Kidney tubule cell (primary cell): ENCODE measurements at regions not wholly inside any gene's neighbourhood (a gene's known extent, or its start where the extent isn't known, plus 50 kb on each side); places are given as distances from the start of the nearest gene placed in this dataset.

Source experiments
- DNase-seq: peaks from one replicate; pipeline ENCODE4 v3.0.0-alpha.2; 2018; ENCODE audit warnings: low spot score

DNA sequence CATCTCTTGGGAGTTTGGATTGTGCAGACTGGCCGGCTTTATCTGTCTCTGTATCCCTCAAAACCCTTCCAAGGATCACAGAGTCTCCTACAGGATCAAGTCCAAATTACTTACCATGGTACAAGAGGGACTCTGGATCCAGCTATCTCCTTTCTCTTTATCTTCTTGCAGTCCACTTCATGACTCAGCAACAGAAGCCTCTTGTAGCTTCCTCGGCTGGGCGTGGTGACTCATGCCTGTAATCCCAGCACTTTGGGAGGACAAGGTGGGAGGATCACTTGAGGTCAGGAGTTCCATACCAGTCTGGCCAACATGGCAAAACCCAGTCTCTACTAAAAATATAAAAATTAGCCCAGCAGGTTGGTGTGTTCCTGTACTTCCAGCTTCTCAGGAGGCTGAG is 189.7 kb downstream of the BCAT1 start:
- peak; percentile 33 for DNase-seq

- no peak for DNase-seq
These were observed 192.3 kb downstream of the BCAT1 start for GRCh38 chr12:24756479-24757024.

DNA sequence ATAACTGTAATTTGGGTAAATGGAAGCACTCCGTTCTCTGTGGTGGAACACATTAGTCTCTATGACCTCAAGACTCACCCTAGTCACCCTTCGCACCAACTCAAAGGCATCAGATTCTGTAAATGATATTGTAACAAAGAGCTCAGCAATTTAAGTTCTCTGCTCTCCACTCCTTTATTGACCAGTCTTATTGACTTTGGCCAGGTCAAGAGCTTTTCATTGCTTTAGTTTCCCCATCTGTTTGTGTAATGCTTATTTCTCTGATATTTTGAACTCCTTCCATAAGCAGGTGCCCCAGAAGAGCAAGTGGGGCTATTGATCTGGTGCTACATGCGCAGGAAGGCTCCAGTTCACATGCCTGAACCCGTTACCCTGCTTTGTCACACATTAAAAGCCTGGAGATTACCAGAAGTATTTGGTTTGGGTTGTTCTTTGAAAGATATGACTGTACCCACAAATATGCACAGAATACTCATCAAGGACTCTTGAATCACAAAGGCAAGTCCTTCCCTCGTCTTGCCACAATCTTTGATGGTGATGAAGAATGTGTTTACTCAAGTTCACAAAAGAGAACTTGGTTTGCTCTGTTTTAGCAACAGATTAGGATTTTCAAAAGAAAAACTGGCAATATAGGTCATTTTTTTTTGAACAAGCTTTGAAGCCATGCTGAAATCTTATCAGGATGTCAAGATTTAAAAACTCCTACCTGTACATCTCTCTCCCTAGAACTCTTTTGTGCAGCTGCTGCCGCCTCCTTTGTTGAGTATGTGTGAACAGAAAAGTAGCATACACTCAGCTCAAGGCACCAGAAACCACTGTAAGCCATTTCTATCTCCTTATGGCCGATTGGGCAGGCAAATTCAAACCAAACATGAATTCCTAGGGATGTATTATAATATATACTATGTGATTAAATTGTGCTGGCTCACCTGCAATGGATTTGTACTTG is 193.9 kb downstream of the BCAT1 start:
- peak; percentile 90 for DNase-seq

DNA sequence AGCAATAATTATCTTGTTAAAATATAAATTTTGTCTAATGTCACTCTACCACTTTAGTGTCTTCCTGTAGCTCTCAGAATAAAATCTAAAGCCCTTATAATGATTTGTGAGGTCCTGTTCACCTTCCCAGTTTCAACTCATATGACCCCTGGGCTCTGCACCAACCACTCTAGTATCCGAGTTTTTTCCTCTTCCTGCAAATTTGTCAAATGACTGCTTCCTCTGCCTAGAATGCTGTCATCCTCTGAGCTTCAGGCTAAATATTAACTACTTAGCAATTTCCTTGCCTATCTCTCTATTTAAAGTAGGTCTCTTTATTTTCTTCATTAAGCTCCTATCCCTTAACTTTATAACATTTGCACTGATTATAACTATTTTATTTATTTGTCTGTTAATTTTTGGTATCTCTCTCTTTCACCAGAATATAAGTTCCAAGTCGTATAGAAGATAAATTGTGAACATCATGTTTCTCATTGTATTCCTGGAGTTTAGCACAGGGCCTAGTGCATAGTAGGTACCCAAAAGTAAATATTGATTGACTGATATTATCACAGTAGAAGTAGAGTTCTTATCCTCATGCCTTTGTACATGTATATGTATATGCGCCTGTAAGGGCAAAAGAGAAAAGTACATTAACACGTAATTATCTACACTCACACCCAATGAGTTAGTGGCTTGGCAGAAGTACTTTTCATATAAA is 196.0 kb downstream of the BCAT1 start:
- DNase-seq: peak; percentile 78

GRCh38 chr12:24751181-24751580 is 197.7 kb downstream of the BCAT1 start:
- no peak for DNase-seq

DNA sequence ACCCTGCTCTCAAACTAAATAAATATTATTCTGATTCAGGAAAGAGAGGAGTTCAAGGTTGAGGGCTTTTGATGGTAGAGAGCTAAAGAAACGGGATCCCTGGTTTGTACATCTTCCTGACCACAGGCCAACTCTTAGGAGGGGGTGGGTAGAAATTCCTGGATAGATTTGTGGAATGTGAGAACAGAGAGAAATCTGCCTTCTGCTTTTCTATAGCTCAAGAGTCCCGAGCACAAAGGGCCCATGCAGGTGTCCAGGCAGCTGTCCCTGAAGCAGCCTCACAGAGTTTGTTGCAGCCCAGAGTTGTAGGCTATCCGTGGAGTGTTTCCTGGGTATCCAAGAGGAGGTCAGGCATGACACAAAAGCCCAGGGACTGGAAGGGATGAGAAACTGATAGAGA is 198.6 kb downstream of the BCAT1 start:
- DNase-seq: no peak

DNA sequence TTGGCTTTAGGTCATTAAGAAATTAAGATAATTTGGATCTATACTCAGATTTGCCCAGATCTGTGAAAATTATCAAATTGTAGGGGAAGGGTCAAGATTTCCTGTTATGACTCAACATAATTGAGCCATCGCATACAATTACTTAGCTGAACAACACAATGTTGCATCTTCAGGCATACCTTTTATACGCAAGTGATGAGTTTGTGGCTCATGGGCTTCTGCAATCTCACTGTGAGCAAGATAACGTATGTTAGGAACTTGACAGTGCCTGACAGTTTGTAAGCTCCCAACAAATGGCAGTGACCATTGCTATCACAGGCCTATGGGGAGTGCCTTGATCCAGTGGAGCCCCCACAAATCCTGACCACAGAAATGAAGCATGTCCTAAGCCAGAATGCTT is 199.7 kb downstream of the BCAT1 start:
- no peak for DNase-seq

DNA sequence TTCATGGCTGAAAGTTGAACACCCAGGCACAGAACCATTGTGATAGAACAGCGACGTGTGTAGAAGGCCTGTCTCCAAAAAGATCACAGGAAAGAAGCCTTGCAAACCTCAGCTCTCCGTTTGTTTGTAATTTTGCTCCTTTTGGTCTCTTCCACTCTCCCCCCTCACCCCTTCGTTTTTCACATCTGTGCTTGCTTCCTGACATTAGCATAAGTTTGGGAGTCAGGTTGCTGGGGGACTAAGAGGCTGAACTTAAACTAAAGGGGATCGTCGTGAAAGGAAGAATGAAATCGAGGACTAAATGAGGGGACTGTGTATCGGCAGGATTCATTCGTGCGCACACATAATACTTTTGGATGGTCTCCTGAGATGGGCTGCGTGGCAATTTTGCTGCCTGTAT is 200.6 kb downstream of the BCAT1 start:
- DNase-seq: no peak

GRCh38 chr12:24746864-24747263 is 202.0 kb downstream of the BCAT1 start:
- DNase-seq: no peak

- DNase-seq: no peak
These were observed 202.8 kb downstream of the BCAT1 start for GRCh38 chr12:24746006-24746671.

- no peak for DNase-seq
These were observed 204.7 kb downstream of the BCAT1 start for GRCh38 chr12:24743941-24744793.

GRCh38 chr12:24742378-24742777 is 206.5 kb downstream of the BCAT1 start:
- no peak for DNase-seq

DNA sequence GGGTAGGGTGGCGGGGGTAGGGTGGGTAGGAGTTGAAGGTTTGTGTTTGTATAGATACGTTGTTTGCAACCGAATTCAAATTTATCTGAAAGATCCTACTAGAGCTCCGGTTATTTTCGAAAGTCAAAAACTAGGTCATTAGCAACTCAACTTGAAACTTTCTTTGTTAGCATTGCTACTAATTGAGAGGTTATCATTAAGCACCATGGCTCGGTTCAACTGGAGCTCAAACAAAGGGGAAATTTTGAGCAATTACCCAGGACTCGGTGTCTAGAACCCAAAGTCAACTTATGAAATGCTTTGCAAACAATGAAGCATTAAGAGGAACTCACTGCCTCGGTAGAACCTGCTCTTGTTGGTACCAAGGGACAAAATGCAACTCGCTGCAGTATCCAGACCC is 207.7 kb downstream of the BCAT1 start:
- DNase-seq: no peak

DNA sequence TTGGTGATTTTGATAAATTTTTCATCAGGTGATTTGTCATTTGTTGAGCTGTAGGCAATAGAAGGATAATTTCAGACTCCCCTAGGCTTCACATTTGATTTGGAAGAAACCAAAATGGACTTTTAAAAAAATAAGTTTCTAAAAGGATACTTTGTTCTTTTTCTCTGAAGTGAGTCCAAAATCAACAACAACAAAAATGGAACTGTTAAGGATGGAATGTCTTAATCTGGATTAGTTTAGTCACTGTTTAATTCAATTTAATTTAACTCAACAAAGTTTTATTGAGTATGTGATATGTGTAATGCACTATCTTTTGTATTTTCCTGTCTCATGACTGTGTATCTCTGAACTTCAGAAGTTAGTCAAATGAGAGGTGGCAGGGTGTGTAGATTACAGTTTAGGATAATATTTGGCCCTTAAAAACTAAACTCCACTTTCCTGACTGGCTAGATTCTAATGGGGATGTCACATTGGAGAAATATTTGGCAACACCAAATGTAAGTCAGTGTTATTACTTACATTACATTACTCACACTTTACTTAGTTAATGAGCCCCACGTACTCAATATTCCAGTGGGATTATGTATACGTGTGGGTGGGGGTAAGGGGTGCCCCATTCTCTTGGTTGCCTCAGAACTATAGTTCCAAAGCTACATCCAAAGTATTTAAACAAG is 209.7 kb downstream of the BCAT1 start:
- DNase-seq: no peak

DNA sequence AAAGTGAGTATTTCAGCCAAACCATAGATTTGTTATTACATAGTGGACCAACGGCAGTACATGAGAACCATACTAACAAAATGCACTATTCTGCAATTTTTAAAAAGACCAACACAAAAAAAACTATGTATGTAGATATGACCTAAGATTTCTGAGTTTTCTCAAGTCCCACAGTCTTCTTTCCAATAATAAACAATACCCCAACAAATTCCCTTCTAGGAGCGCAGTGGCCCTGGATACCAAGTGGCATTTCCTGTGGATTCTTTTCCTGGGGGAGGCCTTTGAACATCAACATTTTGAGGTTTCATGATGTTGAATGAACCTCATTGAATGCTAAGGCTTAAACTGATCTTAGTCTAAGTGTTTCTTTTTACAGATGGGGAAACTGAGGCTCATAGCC is 210.5 kb downstream of the BCAT1 start:
- DNase-seq: no peak

DNA sequence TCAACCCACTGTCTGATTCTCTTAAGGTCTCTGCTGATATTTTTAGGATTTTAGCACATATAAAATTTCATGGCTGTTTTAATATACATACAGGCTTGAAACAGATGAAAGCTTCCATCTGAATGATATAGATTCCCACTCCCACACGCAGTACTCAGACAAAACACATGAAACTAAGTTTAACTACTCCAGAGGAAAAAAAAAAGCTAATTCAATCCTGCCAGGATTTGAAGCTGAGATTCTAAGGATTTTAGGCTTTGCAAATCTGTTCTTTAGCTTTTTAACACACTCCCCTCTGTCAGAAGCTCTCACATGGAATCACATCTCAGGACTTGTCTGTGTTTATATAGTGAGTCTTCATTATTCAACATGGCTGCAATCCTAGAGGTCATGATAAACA is 217.3 kb downstream of the BCAT1 start:
- no peak for DNase-seq

GRCh38 chr12:24730489-24730896 is 218.4 kb downstream of the BCAT1 start:
- DNase-seq: no peak

- DNase-seq: no peak
These were observed 220.1 kb downstream of the BCAT1 start for GRCh38 chr12:24728826-24729225.

DNA sequence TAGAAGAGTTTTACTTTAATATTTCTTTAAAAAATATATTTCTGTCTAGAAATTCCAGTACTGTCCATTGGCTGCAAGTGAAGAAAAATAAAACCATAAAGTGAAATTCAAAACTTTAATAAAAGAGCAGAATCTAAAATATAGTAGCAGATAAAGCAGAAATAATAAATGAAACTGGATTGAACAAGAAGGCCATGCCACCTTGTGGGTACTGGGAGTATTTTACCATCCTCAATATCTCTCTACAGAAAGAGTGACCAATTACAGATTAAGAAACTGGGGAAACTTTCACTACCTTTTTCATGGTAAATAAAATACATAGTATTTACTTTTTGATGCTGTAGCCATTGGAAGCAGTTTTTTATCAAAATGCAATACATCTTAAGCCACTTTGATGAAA is 220.5 kb downstream of the BCAT1 start:
- peak; percentile 25 for DNase-seq

DNA sequence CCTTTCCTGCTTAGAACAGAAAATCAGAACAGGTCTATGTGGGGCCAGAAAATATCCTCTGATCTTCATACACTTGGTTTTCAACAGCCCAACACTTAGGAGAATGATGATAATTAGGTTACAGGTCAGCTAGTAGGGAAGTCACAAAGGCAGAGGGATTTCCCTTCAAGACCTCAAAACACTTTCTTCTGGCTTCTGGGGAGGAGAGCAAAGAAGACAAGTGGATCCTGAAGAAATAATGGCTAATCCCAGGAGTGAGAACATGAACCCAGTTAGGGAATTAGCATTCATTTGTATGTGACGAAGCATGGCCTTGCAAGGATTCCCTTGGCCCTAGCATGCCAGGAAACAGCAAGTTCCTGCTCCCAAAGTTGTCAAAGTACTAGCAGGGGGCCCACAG is 223.3 kb downstream of the BCAT1 start:
- DNase-seq: no peak

- no peak for DNase-seq
These were observed 224.1 kb downstream of the BCAT1 start for GRCh38 chr12:24724814-24725213.
